NB4 (cell line): ENCODE measurements at regions not wholly inside any gene's neighbourhood (a gene's known extent, or its start where the extent isn't known, plus 50 kb on each side); places are given as distances from the start of the nearest gene placed in this dataset.

Experiments
- MYC ChIP-seq: IDR thresholded peaks from 2 replicates; pipeline ENCODE4 v1.6.1; 2011; ENCODE audit warnings: low read depth, low read length
- POLR2A ChIP-seq: IDR thresholded peaks from 2 replicates; pipeline ENCODE4 v1.6.1; 2011; ENCODE audit warnings: mild to moderate bottlenecking; ENCODE audit not compliant: insufficient read length; ENCODE audit errors: extremely low read depth
- TF ChIP-seq, protein P1 (sequence below): IDR thresholded peaks from one replicate; pipeline ENCODE4 v1.5.1; 2012; ENCODE audit warnings: low read depth, low read length
- TF ChIP-seq, protein P2 (sequence below): IDR thresholded peaks from 2 replicates; pipeline ENCODE4 v1.6.1; 2011; ENCODE audit warnings: low read depth, low read length

DNA sequence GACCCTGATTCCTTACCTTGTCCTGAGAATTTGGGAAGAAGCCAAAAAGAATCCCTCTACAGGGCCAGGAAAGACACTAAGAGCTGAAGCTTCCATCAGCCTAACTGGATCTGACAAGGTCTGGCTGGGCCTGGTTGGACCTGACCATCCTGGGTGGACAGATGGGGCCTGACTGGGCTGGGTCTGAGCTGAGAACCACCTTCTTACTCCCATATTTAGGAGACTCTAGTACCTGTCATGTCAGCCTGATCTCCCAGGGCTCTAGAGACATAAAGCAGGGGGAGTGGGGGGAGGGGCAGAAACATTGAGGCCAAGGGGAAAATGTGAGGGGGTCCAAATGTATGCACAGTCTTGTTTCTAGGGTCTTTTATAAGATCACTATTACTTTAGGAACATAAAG, 129.9 kb downstream of the BUD13 start:
- TF ChIP-seq, protein P1, sequence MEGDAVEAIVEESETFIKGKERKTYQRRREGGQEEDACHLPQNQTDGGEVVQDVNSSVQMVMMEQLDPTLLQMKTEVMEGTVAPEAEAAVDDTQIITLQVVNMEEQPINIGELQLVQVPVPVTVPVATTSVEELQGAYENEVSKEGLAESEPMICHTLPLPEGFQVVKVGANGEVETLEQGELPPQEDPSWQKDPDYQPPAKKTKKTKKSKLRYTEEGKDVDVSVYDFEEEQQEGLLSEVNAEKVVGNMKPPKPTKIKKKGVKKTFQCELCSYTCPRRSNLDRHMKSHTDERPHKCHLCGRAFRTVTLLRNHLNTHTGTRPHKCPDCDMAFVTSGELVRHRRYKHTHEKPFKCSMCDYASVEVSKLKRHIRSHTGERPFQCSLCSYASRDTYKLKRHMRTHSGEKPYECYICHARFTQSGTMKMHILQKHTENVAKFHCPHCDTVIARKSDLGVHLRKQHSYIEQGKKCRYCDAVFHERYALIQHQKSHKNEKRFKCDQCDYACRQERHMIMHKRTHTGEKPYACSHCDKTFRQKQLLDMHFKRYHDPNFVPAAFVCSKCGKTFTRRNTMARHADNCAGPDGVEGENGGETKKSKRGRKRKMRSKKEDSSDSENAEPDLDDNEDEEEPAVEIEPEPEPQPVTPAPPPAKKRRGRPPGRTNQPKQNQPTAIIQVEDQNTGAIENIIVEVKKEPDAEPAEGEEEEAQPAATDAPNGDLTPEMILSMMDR = no peak
- TF ChIP-seq POLR2A (no peak), MYC (no peak)
- TF ChIP-seq, protein P2, sequence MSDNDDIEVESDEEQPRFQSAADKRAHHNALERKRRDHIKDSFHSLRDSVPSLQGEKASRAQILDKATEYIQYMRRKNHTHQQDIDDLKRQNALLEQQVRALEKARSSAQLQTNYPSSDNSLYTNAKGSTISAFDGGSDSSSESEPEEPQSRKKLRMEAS = no peak
